ENCODE measurements at regions not wholly inside any gene's neighbourhood (a gene's known extent, or its start where the extent isn't known, plus 50 kb on each side); places are given as distances from the start of the nearest gene placed in this dataset.

- TF ChIP-seq CTCF (IDR thresholded peaks at IDR 0.05; ENCODE audit: low read depth, low read length) (no peak), POLR2A (IDR thresholded peaks at IDR 0.05; ENCODE audit: extremely low read depth, insufficient read length) (no peak)
These were observed 64.9 kb upstream of the CAMK2D start for GRCh38 chr4:113826421-113826820.

All from NB4 (cell line).